Head of caudate nucleus (tissue), 42 donors: ENCODE measurements at regions not wholly inside any gene's neighbourhood (a gene's known extent, or its start where the extent isn't known, plus 50 kb on each side); places are given as distances from the start of the nearest gene placed in this dataset.

ENCODE experiments used
- DNase-seq, 42 donors: peaks; one replicate each; pipeline versions ENCODE4 v3.0.0 to v3.0.0-alpha.2; 2020 to 2021; ENCODE audit warnings: mixed read lengths in 7 of 42
- intact Hi-C: fragments of 100-400 bp; cut with DNase I; formaldehyde crosslinking; loops from one replicate; pipeline ENCODE4 v1.15.0; 2022

DNA sequence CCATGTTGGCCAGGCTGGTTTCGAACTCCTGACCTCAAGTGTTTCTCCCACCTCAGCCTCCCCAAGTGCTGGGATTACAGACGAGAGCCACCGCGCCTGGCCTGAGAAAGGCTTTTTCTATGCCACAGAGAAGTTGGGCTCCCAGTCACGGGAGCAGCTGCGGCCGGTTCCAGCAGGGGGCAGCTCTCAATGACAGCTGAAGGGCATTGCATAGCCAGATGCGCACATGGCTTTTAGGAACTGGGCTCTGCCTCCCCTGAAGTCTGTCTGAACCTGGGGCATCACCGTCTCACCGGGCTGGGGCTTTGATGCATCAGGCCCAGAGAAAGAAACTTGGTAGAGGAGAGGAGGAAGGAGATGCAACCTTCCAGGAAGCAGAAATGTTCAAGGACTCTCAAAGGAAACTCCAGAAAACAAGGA lies 84.2 kb upstream of the LAPTM4A start:
- intact Hi-C loops = no loop called here
- DNase-seq = peak; percentile 21 to 79 (median 48)

DNA sequence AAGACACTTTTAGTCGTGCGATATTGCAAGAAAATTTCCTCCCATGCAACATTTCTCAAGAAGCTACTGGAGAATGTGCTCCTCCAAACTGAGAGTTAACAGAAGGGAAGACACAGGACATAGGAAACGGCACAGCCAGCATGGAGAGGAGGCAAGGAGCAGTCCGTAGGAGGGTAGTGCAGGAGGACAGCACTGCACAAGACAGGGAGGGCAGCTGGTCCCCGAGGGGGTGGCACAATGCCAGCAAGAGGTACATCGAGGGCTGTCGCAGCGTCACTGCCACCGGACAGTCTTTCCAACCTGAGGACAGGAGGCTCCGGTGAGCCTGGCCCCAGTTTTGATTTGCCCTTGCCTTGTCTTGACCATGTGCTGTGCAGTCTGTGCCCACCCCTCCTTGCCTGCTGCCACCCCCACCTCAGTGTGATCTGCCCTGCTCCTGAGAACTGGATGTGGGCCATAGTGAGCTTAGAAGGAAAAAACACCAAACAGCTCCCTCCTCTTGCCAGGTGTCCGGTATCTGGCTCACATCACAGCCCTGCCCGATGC lies 81.6 kb upstream of the LAPTM4A start:
- intact Hi-C loops = no loop called here
- DNase-seq = no peak

DNA sequence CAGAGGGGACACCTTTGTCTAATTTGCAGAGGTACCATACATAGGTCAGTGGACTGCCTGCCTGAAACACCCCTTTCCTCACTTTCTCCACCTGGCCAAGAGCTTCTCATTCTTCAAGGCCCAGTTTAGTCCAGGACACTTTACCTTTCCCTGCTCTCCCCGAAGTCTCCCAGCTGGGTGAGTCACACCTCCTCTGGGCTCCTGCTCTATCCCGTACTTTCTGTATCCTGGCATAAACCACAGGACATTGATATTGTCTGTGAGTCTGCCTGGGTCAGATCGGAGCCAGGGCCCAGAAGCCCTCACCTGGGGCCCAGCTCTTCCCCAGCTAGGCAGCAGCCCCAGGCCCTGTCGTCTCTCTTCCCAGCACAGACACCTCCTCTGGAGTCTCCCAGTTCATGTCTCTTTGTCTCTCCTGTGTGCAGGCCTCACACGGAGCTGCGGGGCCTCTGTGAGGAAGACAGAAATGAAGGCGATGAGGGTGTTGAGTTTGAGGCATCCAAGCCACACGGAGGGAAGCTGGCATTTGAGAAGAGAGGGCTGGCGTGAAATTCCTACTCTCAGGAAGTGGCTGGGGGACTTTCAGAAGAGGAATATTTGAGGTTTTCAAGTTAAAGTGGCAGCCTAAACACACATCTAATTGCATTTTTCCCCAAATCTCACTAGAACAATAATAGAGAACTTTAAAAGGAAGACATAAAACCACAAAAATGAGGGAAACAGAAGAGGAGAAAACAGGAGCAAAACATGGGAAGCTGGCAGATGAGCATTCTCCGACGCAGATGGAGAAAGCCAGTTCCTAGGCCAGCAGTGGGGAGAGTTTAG lies 79.6 kb upstream of the LAPTM4A start:
- intact Hi-C loops = no loop called here
- DNase-seq = no peak

DNA sequence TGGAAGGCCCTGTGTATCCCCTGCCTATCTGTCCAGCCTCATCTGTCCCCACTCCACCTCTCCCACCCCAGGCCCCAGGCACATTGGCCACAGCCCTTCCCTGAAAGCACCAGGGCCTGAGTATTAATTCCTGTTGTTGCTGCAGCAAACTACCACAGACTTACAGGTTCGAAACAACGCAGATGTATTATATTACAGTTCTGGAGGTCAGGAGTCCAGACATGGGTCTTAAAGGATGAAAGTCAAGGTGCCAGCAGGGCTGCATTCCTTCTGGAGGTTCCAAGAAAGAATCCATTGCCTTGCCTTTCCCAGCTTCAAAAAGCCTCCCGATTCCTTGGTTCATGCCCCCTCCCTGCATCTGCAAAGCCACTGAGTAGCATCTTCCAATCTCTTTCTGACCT lies 78.7 kb upstream of the LAPTM4A start:
- intact Hi-C loops = no loop called here
- no peak for DNase-seq

DNA sequence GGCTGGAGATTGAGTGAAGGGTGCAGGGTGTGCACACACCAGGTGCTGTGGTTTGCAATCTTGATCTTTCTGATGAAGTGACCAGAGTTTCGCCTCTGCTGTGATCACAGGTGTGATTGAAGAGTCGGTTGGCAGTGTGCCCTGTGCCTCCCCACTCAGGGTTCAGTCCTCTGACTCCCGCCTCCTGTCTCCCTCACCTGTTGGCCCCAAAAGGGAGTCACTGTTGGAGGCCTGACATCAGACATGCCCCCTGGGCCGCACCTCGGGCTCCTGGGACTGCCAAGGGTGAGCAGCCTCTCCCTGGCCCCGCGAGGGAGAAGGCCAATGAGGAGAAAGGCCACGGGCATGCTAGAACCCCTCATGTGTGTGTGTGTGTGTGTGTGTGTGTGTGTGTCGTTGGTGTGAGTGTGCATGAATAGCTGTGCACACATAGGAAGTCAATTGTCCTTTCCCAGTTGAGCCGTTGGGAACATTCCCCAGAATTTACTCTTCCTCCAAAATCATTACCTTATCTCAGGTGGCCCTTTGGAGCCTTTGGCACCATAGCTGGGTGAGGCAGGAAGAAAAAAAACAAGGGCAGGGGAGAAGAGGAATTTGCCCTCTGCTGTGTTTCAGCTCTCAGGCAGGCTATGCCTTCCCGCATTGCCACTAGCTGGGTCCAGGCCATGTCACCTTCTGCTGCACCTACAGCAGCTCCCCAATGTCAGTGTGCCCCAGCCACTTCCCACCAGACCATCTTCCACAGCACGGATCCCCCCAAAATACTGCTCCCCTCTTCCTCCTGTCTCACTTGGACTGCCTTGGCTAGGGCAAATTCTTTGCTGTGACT lies 78.1 kb upstream of the LAPTM4A start:
- DNase-seq = no peak
- intact Hi-C loops = no loop called here

DNA sequence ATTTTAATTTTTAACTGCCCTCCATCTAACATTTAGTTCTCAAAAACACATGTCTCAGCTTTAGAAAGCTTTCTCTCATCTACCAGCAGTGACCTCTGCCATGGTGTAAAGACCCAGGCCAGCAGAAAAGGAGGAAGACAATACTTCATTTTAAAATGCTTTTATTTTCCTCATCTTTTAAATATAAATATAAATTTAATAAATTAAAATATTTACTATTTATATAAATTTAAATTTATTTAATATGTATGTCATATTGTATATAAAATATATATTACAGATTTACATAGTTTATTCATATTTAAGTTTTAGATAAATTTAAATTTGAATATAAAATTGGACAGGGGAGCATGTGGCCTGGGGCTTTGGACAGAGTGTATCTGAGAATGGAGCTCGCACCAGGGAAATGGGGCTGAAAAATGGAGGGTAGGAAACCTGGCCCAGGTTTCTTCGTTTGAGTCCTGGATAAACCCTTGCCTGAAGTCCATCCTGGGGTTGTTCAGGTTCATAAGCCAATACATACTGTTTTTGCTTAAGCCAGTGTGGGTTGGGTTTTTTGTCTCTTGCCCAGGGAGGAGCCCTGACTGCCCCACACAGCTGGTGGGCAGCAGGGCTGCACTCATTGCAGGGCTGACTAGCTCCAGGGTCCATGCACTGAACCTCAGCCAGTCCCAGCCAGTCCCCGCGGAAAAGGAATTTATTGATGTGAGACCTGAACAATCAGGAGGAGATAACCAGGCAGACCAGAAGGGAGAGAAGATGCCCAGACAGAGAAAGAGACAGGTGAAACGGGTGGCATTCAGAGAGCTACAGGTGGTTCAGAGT lies 77.3 kb upstream of the LAPTM4A start:
- intact Hi-C loops = no loop called here
- no peak for DNase-seq

DNA sequence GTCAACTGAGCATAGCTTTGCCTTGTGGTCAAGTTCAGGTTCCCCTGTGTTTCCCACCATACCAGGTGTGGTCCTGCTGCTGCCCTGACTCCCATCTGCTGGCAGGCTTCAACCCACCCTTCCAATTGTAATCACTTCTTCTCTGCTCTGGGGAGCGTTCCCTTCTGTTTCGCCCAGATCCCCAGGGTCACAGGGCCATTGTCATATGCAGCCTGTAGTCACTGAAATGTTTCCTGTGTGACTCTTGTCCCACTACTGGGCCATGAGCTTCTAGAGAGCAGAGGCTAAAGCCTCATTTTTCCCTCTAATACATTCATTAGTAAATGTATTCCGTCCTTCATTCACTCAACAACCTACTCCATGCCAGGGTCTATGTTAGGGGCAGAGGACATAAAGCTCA lies 75.0 kb upstream of the LAPTM4A start:
- intact Hi-C loops = no loop called here
- no peak for DNase-seq

DNA sequence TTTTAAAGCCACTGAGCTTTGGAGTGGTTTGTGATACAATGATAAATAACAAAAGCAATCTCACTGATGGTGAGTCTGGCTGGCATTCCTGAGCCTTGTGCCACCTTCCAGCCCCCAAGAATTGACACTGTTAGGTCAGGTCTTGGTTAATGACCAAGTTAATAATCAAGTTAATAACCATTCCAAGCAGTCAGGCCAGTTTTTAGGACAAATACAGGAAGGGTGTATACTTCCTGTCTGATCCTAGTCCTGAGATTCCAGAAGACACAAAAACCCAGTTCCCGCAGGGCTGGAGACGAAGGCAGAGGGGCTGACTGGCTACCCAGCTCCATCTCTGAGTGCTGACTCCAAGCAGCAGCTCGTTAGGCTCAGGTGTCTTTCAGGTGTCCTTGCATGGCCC lies 74.6 kb upstream of the LAPTM4A start:
- intact Hi-C loops = no loop called here

DNA sequence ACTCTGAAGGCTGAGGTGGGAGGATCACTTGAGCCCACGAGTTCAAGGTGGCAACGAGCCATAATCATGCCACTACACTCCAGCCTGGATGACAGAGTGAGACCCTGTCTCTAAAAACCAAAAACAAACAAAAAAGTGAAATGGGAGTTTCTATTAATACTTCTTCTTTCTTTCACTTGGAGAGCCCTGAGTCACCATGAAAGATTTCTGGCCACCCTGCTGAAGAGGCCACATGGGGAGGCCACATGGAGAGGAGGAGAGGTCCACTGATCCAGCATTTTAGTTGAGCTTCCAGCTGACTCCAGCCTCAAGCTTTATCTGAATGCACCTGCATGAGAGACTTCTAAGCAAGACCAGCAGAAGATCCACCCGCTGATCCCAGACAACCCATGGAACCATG lies 74.2 kb upstream of the LAPTM4A start:
- no peak for DNase-seq
- intact Hi-C loops = no loop called here

More for the DNA sequence above, 74.6 kb upstream of the LAPTM4A start:
- no peak for DNase-seq

DNA sequence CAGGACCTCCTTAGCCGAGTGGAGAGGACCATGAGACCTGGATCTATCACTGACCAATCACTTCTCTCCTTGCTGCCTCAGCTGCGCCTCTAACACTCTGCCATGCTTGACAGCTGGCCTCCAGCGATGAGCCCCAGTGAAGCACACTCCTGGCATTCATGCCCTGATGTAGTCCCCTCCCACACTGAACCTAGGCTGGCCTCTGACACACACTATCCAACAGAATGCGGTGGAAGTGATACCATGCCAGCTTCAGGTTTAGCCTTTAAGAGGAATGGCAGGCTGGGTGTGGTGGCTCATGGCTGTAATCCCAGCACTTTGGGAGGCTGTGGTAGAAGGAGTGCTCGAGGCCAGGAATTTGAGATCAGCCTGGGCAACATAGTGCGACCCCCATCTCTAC lies 73.7 kb upstream of the LAPTM4A start:
- intact Hi-C loops = no loop called here
- DNase-seq = no peak

DNA sequence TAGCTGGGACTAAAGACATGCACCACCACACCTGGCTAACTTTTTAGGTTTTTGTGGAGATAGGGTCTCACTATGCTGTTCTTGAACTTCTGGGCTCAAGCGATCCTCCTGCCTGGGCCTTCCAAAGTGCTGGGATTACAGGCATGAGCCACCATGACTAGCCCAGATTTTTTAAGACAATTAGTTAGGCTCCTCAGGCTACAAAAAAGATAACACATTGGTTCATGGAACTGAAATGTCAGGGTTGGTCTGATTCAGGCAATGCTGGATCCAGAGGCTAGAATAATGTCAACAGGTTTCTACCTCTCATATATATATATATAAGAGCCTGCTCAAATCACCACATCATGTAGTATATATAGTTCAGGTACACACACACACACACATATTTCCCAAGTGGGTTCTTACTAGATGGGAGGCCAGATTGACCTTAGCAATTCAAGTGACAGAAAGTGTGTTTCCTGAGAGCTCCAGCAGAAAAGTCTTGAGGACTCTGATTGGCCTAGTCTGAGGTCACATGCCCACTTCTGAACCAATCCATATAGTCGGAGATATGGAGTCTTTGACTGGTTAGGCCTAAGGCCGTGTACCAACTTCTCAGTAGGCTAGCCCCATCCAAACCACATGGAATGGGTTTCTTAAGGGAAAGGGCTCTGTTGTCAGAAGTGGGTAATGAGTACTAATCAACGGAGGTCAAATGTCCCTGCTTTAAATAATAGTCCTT lies 72.6 kb upstream of the LAPTM4A start:
- no peak for DNase-seq
- intact Hi-C loops = no loop called here

DNA sequence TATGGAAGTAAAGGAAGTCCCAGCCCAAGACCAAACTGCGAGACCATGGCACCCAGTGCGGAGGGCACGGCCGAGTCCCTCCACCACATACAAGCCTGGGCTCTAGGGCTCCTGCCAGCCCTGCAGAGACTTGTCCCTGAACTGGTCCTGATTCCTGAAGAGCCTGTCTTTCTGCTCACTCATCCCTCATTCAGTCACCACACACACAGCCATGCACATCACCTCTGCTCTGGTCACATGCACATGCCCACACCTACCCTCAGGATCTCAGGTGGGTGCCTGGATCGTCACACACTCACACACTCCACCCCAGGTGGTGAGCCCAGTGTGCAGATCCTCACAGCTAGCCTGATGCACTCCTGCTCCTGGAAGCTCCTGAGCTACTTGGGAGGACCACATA lies 71.4 kb upstream of the LAPTM4A start:
- DNase-seq = no peak
- intact Hi-C loops = no loop called here

DNA sequence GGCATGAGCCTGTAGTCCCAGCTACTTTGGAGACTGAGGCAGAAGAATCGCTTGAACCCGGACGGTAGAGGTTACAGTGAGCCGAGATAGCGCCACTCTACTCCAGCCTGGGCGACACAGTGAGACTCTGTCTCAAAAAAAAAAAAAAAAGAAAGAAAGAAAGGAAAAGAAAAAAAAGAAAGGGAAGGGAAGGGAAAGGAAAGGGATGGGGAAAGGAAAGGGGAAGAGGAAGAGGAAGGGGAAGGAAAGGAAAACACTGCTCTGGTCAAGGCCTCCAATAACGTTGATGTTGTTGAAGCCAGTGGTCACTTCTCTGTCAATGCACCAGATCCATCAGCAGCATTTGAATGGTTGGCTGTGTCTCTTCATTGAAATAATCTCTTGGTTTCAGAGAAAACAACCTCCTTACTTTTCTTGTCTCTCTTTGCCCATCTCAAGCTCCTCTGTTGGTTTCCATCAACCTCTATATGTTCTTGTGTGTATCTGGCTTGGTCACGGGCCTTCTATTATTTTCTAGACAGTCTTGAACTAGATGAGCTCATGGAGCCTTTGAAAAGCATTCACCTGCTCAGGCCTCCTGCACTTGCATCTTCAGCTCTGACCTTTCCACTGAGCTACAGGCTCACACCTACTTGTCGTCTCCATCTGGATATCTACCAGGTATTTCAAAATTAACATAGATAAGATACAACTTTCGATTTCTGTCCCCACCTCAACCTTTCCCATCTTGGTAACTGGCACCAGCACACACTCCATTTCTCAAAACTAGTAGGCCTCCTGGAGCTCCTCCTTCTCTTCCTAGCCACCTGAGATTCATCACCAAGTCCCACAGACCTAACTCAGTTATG lies 69.4 kb upstream of the LAPTM4A start:
- intact Hi-C loops = no loop called here
- DNase-seq = no peak

DNA sequence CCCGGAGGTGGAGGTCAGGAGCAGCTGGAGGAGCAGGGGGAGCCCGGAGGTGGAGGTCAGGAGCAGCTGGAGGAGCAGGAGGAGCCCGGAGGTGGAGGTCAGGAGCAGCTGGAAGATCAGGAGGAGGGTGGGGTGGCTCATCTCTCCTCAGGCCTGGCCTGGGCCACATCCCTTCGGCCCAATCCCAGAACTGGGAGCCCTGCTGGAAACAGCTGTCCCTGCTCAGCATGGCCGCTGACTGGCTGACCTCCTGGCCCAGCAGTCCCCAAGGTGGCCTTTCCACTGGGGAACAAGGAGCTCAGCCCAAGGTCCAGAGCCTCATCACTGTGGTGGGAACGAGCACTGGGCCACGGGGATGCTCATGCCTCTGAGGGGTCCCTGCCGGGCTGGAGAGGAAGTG lies 66.6 kb upstream of the LAPTM4A start:
- no peak for DNase-seq
- intact Hi-C loops = no loop called here

DNA sequence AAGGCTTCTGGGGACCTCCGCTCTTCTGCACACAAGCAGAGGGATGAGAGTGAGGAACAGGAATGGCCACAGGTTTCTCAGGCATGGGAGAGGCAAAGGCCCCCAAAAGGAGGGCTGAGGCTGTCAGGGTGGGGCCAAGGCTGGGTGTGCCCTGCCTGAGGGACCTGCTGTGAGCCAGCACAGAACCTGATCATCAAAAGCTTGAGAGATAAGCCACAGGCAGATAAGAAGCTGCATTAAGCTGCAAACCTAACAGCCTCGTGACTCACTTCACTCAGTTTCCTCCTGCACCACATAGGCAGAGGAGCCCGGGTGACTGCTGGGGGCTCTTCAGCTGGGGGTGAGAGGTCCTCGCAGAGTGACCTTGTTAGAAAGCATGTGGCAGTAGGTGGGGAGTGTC lies 64.5 kb upstream of the LAPTM4A start:
- no peak for DNase-seq
- intact Hi-C loops = no loop called here

DNA sequence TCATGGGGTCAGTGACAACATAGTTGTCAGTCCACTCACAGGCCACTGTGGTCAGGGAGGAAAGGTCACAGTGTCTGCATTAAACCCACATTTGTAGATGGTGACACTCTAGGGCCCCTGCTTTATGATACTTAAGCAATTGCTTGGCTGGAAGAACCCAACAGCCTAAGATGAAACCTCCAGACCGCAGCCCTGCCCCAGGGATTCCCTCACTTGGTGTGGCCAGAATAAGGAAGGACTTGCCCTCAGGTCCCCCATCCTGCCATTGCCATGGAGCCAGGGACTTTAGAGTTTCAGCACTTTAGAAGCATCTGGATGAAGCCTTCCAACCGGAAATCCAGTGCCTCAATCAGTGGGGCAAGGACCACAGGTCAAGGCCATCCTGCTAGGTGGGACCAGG lies 63.9 kb upstream of the LAPTM4A start:
- intact Hi-C loops = no loop called here
- DNase-seq = no peak

DNA sequence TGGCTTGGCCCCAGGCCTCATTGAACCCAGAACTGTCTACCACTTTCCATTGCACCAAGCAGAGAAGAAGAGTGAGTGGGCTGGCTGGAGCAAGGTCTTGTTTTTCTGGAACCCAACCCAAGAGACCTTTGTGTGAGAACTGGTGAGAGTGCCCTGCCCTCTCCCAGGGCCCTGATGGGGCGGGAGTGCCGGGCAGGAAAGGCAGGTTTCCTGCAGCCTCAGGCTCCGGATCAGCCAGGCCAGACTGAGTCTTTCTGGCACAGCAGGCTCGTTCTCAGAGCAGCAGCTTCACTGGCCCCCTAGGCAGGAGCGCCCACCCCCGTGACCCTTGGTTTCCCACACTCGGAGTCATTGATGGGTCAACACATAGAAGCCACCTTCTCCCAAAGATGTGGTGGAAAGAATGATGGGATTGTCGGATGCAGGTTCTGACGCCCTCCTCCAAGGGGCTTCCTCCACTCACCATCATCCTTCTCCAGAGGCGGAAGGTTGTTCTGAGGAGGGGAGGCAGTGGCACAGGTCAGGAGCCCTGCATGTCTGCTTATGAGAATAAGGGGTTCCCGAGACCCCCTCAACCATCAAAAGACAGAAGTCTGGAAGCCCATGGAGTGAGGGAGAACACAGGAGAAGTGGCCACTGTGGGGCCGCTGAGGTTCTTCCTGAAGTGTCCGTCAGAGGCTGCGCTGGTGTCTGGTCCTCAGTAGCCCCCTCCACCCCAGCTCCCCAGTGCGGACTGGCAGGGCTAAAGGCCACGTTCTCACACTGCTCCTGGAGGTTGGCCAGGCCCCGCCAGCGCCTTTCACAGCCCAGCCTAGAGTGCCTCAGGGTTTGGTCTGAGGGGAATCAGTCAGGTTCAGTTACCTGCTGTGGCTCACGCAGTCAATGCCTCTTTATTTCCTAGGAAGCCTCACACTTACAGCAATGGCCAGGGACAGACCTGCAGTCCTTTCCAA lies 62.8 kb upstream of the LAPTM4A start:
- intact Hi-C loops = no loop called here
- no peak for DNase-seq
